HCEC 1CT (cell line): ENCODE measurements at regions not wholly inside any gene's neighbourhood (a gene's known extent, or its start where the extent isn't known, plus 50 kb on each side); places are given as distances from the start of the nearest gene placed in this dataset.

Experiments
- DNase-seq: peaks from one replicate; pipeline ENCODE4 v3.0.0-alpha.2; 2017

DNA sequence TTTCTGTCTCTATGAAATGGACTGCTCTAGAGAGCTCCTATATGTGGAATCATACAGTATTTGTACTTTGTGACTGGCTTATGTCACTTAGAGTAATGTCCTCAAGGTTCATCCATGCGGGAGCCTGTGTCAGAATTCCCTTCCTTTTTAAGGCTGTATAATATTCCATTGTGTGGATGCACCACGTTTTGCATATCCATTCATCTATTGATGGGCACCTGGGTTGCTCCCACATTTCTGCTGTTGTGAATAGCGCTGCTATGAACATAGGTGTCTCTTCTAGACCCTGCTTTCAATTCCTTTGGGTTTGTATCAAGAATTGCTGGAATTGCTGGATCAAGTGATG lies 155.4 kb downstream of the BMP7 start:
- DNase-seq = no peak

DNA sequence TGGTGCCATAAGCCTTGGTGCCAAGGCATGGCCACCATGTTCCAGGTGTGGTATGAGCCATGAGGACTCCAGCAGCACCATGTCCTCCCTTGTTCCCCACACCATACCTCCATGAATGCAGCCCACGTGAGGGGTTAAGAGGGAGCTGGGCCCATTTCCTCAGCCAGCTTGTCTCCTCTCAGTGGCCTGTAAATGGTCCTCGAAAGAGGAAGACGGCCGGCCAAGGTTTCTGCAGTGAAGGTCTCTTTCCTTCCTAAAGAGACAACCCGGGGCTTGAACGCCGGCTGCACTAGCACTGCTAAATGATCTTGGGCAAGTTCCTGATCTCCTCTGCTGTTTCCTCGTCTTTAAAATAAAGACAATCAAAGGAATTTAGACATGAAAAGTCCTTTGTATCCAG lies 154.0 kb downstream of the BMP7 start:
- DNase-seq = no peak

DNA sequence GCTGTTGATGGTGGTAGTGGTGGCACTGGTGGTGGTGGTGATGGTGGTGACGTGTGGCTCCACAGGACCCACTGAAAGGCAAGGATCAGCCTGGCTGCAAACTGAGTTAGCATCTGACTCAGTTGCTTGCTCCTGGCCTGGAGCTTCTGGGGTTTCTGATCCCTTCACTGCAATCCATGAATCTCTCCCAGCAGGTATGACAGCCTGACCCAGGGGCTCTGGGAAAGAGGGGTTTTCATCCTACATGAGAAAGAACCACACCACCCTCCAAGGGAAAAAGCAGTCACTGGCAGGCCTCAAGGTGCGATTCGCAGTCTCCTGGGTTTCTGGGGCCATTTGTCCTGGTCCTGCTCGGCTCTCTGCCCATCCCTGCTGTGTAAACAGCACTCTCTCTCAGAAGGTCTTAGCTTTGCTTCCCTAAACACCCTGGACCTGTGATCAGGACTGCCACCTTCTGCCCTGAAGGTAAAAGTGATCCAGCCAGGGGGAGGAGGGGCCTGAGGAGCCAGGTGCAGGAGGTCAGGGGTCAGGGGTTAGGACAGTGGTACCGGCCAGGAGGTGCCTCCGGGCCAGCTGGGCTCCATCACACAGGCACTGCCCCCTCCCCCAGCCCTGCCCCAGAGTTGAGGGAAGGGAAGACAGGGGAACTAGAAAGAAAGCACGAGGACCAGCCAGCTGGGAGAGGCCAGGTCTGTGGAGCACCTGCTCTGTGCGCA lies 152.0 kb downstream of the BMP7 start:
- no peak for DNase-seq

DNA sequence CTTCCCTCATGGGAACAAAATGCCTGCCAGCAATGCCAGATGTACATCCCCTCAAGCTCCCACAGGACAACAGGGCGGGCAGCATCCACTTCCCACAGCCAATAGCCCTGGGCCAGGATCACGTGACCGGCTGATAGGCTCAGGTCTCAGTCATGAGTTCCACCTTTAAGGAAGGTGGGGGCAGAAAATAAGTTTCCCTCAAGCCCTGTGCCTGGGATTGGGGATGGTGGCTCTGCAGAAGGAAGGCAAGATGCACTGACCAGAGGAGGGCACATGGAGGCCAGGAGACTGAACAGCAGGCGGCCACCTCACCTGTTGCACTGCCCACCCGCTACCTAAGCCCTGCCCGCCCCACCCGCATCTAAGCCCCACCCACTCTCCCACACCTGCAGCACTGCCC lies 149.1 kb downstream of the BMP7 start:
- no peak for DNase-seq

DNA sequence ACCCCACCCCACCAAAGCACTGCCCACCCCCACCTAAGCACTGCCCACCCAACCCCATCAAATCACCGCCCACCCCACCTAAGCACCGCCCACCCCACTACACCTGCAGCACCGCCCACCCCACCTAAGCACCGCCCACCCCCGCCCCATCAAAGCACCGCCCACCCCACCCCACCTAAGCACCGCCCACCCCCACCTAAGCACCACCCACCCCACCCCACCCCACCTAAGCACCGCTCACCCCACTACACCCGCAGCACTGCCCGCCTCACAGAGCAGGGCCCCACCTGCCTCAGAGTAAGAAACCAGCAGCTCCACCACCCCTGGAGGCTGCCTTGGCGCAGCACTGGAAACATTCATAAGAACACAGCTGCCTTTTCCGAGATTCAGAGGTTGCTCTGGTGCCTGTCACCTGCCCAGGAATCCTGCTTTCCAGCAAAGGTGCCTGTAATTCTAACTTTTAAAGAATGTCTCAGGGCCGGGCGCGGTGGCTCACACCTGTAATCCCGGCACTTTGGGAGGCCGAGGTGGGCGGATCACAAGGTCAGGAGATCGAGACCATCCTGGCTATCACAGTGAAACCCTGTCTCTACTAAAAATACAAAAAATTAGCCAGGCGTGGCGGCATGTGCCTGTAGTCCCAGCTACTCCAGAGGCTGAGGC lies 148.2 kb downstream of the BMP7 start:
- no peak for DNase-seq
